HepG2 (cell line): ENCODE measurements at regions not wholly inside any gene's neighbourhood (a gene's known extent, or its start where the extent isn't known, plus 50 kb on each side); places are given as distances from the start of the nearest gene placed in this dataset.

Experiments used
- ATAC-seq: fragments of 200-7000 bp; cut with Tn5 transposase; 3 replicates; pipeline ENCODE4 v1.9.1; 2020; ENCODE audit warnings: mild to moderate bottlenecking, moderate library complexity
- BruUV-seq: library from RNA; stranded (reverse); fragments of 400-500 nt; replicated peaks from 2 replicates; lab custom pipeline; 2021; lab: Mats Ljungman, UMichigan
- CTCF ChIA-PET: fragments of 300-600 bp; formaldehyde crosslinking; extraction: SDS; loops from one replicate; lab custom pipeline; 2021; ENCODE audit warnings: low total read pairs, inconsistent platforms, low intra/inter-chr PET ratio; lab: Yijun Ruan, JAX
- POLR2A ChIA-PET: fragments of 350-600 bp; sonication (Branson Sonifier 250); formaldehyde crosslinking; loops from one replicate; lab custom pipeline; 2020; ENCODE audit warnings: antibody characterized with exemption, inconsistent platforms; lab: Yijun Ruan, JAX
- DNase-seq: peaks from one replicate; pipeline ENCODE4 v3.0.0-alpha.2; 2015; ENCODE audit warnings: low spot score
- FAIRE-seq: peaks from 3 replicates; lab custom pipeline; 2011; peaks lifted over from hg19 to GRCh38; lab: Jason Lieb, UNC
- H2AFZ ChIP-seq: one replicate; pipeline ENCODE4 v1.6.1; 2011; ENCODE audit warnings: low read length, inconsistent platforms
- H3K27ac ChIP-seq: fragments of 300-600 bp; 3 replicates; pipeline ENCODE4 v1.8.0; 2011; ENCODE audit warnings: mixed run types, mild to moderate bottlenecking, mixed read lengths, low read length, inconsistent platforms; ENCODE audit not compliant: insufficient read depth; ENCODE audit errors: extremely low read length
- H3K27me3 ChIP-seq, 2 experiments: fragments of 200-600 bp in 1 of 2; 2 replicates in 1 of 2; 3 replicates in 1 of 2; pipeline versions ENCODE4 v1.6.0 to v1.8.0; 2011; ENCODE audit warnings: low read length in 2 of 2, mild to moderate bottlenecking in 2 of 2, moderate library complexity in 2 of 2, inconsistent platforms in 1 of 2; ENCODE audit not compliant: insufficient read depth in 2 of 2, control insufficient read depth in 1 of 2
- H3K36me3 ChIP-seq, 2 experiments: fragments of 200-600 bp in 1 of 2; replicated peaks in 1 of 2; 2 replicates in 1 of 2; 3 replicates in 1 of 2; pipeline versions ENCODE4 v1.5.1 to v1.8.0; 2011; ENCODE audit warnings: low read length in 2 of 2, inconsistent platforms in 1 of 2; ENCODE audit not compliant: insufficient read depth in 2 of 2, control insufficient read depth in 1 of 2
- H3K4me1 ChIP-seq: 2 replicates; pipeline ENCODE4 v1.5.1; 2012; ENCODE audit warnings: low read length, inconsistent platforms; ENCODE audit not compliant: insufficient read depth
- H3K4me2 ChIP-seq: 2 replicates; pipeline ENCODE4 v1.6.0; 2011; ENCODE audit warnings: low read depth, low read length, inconsistent platforms
- H3K4me3 ChIP-seq, 3 experiments: fragments of 200-600 bp in 1 of 3; sonication (generic), shearing (Covaris generic) in 1 of 3; replicated peaks in 1 of 3; 2 replicates each; pipeline ENCODE4 v1.5.1; 2011 to 2016; ENCODE audit warnings: low read length in 3 of 3, inconsistent platforms in 2 of 3, low read depth in 2 of 3, mild to moderate bottlenecking in 2 of 3, control low read depth in 1 of 3, mixed read lengths in 1 of 3; ENCODE audit not compliant: insufficient read depth in 1 of 3
- H3K79me2 ChIP-seq: one replicate; pipeline ENCODE4 v1.6.1; 2011; ENCODE audit warnings: low read length, inconsistent platforms; ENCODE audit not compliant: insufficient read depth
- H3K9ac ChIP-seq: 2 replicates; pipeline ENCODE4 v1.6.0; 2011; ENCODE audit warnings: mild to moderate bottlenecking, low read depth, low read length, inconsistent platforms; ENCODE audit not compliant: insufficient read depth
- H3K9me3 ChIP-seq: 2 replicates; pipeline ENCODE4 v1.5.1; 2012; ENCODE audit warnings: mild to moderate bottlenecking, low read length
- H4K20me1 ChIP-seq: 2 replicates; pipeline ENCODE4 v1.6.0; 2011; ENCODE audit warnings: inconsistent platforms, mild to moderate bottlenecking, low read length, moderate library complexity; ENCODE audit not compliant: insufficient read depth
- HNRNPLL ChIP-seq: fragments of 200-400 bp; formaldehyde crosslinking; IDR thresholded peaks from 2 replicates; pipeline ENCODE4 v1.6.1; 2017; ENCODE audit warnings: mild to moderate bottlenecking, low read depth, low read length; ENCODE audit not compliant: poor library complexity, severe bottlenecking
- NONO ChIP-seq, 2 experiments: fragments of 450-650 bp in 1 of 2; sonication (generic) in 1 of 2; formaldehyde crosslinking in 1 of 2; IDR thresholded peaks in 1 of 2; conservative IDR thresholded peaks in 1 of 2; 2 replicates each; pipeline versions ENCODE4 v1.6.1 to v1.8.0; 2017 to 2022; ENCODE audit warnings: mild to moderate bottlenecking in 1 of 2, missing genetic modification reagents in 1 of 2, moderate library complexity in 1 of 2
- YEATS2 ChIP-seq: sonication (generic); formaldehyde crosslinking; IDR thresholded peaks from 2 replicates; pipeline ENCODE4 v1.4.0; 2020; ENCODE audit warnings: missing genetic modification reagents, borderline replicate concordance
- ZKSCAN8 ChIP-seq: IDR thresholded peaks from 2 replicates; pipeline ENCODE4 v1.6.1; 2016; ENCODE audit warnings: borderline replicate concordance, missing genetic modification reagents, missing compliant biosample characterization
- ZMAT3 ChIP-seq: sonication (generic); formaldehyde crosslinking; conservative IDR thresholded peaks from 2 replicates; pipeline ENCODE4 v1.7.0; 2021; ENCODE audit warnings: missing genetic modification reagents
- ZNF496 ChIP-seq: sonication (generic); formaldehyde crosslinking; IDR thresholded peaks from 2 replicates; pipeline ENCODE4 v1.8.1; 2023; ENCODE audit warnings: mild to moderate bottlenecking, moderate library complexity, missing genetic modification reagents; ENCODE audit not compliant: insufficient replicate concordance
- ZNF510 ChIP-seq: sonication (generic); formaldehyde crosslinking; IDR thresholded peaks from 2 replicates; pipeline ENCODE4 v1.4.0; 2020; ENCODE audit warnings: low read depth, mild to moderate bottlenecking, missing genetic modification reagents
- ZNF670 ChIP-seq: sonication (generic); formaldehyde crosslinking; IDR thresholded peaks from 2 replicates; pipeline ENCODE4 v1.8.0; 2022; ENCODE audit warnings: mild to moderate bottlenecking, missing genetic modification reagents, borderline replicate concordance
- ZNF709 ChIP-seq: sonication (generic); formaldehyde crosslinking; IDR thresholded peaks from 2 replicates; pipeline ENCODE4 v1.5.0; 2020; ENCODE audit warnings: mild to moderate bottlenecking, missing genetic modification reagents
- WGBS: methylation state at CpG from one replicate; pipeline ENCODE4 v1.1.6; 2017; ENCODE audit warnings: low lambda C conversion rate; 5-methylcytosine and 5-hydroxymethylcytosine counted together
- in situ Hi-C: cut with HindIII; loops from 2 replicates; pipeline ENCODE4 v1.10.0; 2017; ENCODE audit warnings: low pct_unique_long_range_greater_than_20kb; ENCODE audit not compliant: extremely low pct_ligation_motif_present
- intact Hi-C: fragments of 100-400 bp; cut with micrococcal nuclease; formaldehyde crosslinking; loops from one replicate; pipeline ENCODE4 v1.10.0; 2022; ENCODE audit not compliant: unreplicated experiment
- TF ChIP-seq, protein P1 (sequence below): sonication (generic); formaldehyde crosslinking; IDR thresholded peaks from 2 replicates; pipeline ENCODE4 v1.5.0; 2020; ENCODE audit warnings: mild to moderate bottlenecking, low read depth, missing genetic modification reagents, borderline replicate concordance
- TF ChIP-seq, protein P2 (sequence below): sonication (generic); formaldehyde crosslinking; IDR thresholded peaks from 2 replicates; pipeline ENCODE4 v1.5.0; 2020; ENCODE audit warnings: missing genetic modification reagents
- TF ChIP-seq, protein P3 (sequence below): sonication (generic); formaldehyde crosslinking; conservative IDR thresholded peaks from 2 replicates; pipeline ENCODE4 v1.8.0; 2022; ENCODE audit warnings: low read depth, missing genetic modification reagents

DNA sequence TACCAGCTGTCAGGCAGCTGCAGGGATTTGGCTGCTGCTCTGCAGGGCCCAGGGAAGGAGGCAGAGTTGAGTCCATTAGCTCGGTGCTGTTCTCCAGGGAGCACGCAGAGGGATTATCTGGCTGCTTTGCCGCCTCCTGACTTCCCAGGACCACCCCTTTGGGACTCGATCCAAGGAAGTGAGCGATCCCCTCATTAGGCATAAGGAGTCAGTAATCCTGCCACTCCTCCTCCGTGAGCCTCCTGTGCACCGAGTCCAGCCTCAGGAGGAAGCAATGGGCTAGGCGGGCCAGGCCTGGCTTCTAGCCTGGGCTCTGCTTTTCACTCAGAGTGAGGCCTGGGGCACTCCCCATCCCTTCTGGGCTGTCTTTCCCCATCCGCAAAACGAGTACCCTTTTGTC is 417.9 kb downstream of the RPS24 start:
- Histone ChIP-seq H3K4me2 (no peak overlapping the region), H3K27ac (no peak overlapping the region), H3K4me1 (peaks cover 28% of the 10 kb centered on the region), H3K4me3 (no peak overlapping the region), H3K36me3 (no peaks in the 10 kb centered on the region), H2AFZ (no peak overlapping the region), H3K79me2 (no peaks in the 10 kb centered on the region), H3K9me3 (no peaks in the 10 kb centered on the region), H3K9ac (no peak overlapping the region), H3K27me3 (no peaks in the 10 kb centered on the region), H4K20me1 (no peaks in the 10 kb centered on the region)
- no TSS peak for BruUV-seq
- in situ Hi-C loops (no loop called here), intact Hi-C loops (no loop called here)
- ChIA-PET POLR2A (no interaction called here), CTCF (no interaction called here)
- ATAC-seq (no peak), FAIRE-seq (no peak), DNase-seq (no peak)
- no peak for TF ChIP-seq HNRNPLL
- no peak for TF ChIP-seq ZNF670 (CRISPR knock-in tag)
- no peak for TF ChIP-seq YEATS2 (CRISPR knock-in tag)
- TF ChIP-seq, protein P1, sequence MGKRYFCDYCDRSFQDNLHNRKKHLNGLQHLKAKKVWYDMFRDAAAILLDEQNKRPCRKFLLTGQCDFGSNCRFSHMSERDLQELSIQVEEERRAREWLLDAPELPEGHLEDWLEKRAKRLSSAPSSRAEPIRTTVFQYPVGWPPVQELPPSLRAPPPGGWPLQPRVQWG (CRISPR knock-in tag): no peak
- TF ChIP-seq, protein P2, sequence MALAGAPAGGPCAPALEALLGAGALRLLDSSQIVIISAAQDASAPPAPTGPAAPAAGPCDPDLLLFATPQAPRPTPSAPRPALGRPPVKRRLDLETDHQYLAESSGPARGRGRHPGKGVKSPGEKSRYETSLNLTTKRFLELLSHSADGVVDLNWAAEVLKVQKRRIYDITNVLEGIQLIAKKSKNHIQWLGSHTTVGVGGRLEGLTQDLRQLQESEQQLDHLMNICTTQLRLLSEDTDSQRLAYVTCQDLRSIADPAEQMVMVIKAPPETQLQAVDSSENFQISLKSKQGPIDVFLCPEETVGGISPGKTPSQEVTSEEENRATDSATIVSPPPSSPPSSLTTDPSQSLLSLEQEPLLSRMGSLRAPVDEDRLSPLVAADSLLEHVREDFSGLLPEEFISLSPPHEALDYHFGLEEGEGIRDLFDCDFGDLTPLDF (CRISPR knock-in tag): no peak
- TF ChIP-seq, protein P3, sequence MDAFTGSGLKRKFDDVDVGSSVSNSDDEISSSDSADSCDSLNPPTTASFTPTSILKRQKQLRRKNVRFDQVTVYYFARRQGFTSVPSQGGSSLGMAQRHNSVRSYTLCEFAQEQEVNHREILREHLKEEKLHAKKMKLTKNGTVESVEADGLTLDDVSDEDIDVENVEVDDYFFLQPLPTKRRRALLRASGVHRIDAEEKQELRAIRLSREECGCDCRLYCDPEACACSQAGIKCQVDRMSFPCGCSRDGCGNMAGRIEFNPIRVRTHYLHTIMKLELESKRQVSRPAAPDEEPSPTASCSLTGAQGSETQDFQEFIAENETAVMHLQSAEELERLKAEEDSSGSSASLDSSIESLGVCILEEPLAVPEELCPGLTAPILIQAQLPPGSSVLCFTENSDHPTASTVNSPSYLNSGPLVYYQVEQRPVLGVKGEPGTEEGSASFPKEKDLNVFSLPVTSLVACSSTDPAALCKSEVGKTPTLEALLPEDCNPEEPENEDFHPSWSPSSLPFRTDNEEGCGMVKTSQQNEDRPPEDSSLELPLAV (CRISPR knock-in tag): no peak
- no peak for TF ChIP-seq ZMAT3 (CRISPR knock-in tag)
- no peak for TF ChIP-seq ZKSCAN8 (CRISPR knock-in tag)
- no peak for TF ChIP-seq ZNF510 (CRISPR knock-in tag)
- no peak for TF ChIP-seq NONO (IDR thresholded peaks at IDR 0.05)
- no peak for TF ChIP-seq NONO (CRISPR knock-in tag; conservative IDR thresholded peaks at IDR 0.05)
- TF ChIP-seq ZNF709 (CRISPR knock-in tag): no peak
- no peak for TF ChIP-seq ZNF496 (CRISPR knock-in tag)
- 87% methylated on average over 6 of the region's 10 CpGs for WGBS
